ENCODE measurements at regions not wholly inside any gene's neighbourhood (a gene's known extent, or its start where the extent isn't known, plus 50 kb on each side); places are given as distances from the start of the nearest gene placed in this dataset.

DNA sequence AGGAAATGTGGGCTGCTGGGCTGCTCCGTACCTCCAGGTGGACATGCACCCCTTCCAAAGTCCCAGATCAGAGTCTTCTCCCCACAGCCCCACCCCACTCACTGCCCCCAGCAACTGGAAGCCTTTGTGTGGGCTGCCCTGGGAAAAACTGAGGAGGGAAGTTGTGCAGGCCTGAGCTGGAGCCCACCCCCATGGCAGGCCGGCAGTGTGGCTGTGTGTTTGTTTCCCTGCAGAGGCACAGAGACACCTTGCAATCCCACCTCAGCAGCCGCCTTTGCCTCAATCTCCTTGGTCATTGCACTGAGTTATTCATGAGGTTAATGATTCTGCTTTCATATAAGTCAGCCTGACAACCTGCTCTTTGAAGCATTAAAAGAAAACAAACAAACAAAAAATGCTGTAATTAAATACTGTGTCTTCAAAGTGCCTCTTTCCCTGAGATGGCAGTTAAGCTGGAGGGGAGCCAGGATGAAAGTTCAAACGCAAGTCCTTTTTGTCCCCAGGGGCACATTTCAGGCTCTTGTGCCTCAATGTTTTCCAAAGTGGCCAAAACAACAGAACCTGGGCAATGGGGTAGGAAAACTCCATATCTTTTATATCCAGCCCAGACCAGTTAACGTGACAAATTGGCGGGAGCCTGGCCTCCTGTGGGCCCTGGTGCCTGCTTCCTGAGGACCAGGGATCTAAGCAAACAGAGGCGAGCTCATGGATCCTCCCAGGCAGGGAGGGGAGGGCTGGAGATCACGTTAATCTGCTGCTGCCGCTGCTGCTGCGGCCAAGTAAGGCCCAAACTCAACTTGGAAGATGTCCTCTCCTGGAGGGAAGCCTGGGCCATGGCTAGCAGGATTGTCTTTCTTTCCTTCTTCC is 51.9 kb upstream of the TSPAN11 start:
- DNase-seq (ENCODE audit: low read depth), result no peak
- TF ChIP-seq, protein P1, sequence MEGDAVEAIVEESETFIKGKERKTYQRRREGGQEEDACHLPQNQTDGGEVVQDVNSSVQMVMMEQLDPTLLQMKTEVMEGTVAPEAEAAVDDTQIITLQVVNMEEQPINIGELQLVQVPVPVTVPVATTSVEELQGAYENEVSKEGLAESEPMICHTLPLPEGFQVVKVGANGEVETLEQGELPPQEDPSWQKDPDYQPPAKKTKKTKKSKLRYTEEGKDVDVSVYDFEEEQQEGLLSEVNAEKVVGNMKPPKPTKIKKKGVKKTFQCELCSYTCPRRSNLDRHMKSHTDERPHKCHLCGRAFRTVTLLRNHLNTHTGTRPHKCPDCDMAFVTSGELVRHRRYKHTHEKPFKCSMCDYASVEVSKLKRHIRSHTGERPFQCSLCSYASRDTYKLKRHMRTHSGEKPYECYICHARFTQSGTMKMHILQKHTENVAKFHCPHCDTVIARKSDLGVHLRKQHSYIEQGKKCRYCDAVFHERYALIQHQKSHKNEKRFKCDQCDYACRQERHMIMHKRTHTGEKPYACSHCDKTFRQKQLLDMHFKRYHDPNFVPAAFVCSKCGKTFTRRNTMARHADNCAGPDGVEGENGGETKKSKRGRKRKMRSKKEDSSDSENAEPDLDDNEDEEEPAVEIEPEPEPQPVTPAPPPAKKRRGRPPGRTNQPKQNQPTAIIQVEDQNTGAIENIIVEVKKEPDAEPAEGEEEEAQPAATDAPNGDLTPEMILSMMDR (conservative IDR thresholded peaks at IDR 0.05; ENCODE audit: low read depth, low read length), result no peak
- H3K4me3 ChIP-seq (ENCODE audit: low read depth, low read length), result no peak overlapping the region

DNA sequence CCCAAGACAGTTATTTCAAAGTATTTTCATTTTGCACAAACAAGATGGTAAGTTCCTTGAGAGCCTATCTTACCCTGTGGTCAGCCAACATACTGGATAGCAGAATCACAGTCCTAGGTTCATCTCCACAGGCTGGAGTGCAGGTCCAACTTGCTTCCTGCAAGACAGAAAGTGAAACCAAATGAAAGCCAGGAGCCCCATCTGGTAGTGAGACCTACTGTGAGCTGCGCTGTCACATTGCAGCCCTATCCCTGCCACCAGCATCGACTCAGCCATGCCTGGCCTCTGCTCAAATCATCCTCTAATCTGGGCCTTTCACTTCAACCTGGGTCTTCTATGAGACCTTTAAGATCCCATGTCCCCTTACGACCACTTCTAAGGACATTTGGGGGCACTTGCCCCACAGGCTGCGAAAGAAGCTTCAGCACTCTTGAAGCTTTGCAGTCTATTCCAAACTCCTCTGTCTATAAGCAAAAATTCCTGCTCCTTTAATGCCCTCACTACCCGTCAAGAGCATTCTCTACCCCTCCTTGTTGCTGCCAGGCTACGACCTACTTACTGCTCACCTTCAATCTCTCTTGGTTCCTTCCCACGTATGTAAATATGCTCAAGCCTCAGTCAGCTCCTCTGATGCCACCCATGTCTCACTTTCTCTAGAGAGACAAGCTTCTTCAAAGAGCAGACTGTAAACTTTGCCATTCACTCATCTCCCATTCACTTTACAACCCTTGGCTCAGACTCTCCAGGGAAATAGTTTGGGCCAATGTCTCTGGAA is 55.9 kb upstream of the TSPAN11 start:
- peak; percentile 5 for DNase-seq (ENCODE audit: low read depth)
- TF ChIP-seq, protein P1 (conservative IDR thresholded peaks at IDR 0.05; ENCODE audit: low read depth, low read length), result no peak
- no peak overlapping the region for H3K4me3 ChIP-seq (ENCODE audit: low read depth, low read length)

DNA sequence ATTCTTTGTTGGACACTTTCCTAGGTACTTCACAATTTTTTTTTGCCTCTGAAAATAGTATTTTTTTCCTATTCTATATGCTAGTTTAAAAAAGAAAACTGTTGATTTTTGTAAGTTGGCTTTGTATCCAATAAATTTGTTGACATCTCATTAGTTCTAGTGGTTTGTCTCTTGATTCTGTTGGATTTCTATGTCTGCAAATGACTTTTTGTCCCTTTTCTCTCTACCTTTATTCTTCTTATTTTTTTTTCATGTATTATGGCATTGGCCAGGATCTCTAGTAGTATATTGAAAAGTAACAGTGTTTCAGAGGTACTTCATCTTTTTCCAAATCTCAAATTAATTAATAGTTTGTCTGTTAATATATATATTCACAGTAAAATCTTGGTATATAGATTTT is 59.1 kb upstream of the TSPAN11 start:
- DNase-seq (ENCODE audit: low read depth), result no peak
- TF ChIP-seq, protein P1 (conservative IDR thresholded peaks at IDR 0.05; ENCODE audit: low read depth, low read length), result no peak
- no peak overlapping the region for H3K4me3 ChIP-seq (ENCODE audit: low read depth, low read length)

DNA sequence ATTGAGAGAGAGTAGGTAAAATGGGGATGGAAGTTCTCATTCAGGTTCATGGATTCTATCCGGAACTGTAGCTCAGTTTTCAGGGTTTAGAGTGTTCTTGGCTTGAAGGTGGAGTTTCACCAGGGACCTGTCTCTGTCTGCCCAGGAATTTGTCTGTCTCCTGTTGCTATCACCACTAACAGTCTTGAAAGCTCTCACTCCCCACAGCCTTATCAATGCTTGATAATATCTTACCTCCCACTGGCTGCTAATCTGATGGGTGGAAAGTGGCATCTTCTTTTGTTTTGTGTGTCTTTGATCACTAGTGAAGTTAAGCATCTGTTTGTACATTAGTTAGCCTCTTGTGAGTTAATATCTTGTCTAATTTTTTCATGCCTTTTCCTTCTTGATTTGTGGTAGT is 60.3 kb upstream of the TSPAN11 start:
- TF ChIP-seq, protein P1 (conservative IDR thresholded peaks at IDR 0.05; ENCODE audit: low read depth, low read length), result no peak
- no peak overlapping the region for H3K4me3 ChIP-seq (ENCODE audit: low read depth, low read length)
- DNase-seq (ENCODE audit: low read depth), result no peak

DNA sequence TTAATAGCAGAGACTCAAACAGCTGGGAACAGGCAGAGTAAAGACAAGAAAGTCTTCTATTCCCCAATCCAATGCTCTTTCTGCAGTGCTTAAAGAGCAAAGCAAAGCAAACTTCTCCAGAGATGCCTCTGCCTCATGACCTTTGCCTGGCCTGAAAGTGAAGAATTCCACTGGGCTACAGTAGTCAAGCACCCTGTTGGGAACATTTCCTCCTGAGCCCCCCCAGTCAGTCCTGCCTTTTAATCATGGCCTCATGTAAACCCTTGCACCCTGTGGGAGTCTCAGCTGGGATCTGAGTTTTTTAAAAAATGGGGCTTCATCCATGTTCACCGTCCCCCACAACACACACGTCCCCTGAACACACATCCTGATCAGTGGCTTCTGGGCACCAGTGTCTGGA is 62.7 kb upstream of the TSPAN11 start:
- H3K4me3 ChIP-seq (ENCODE audit: low read depth, low read length), result no peak overlapping the region
- TF ChIP-seq, protein P1 (conservative IDR thresholded peaks at IDR 0.05; ENCODE audit: low read depth, low read length), result no peak
- peak; percentile 22 for DNase-seq (ENCODE audit: low read depth)

DNA sequence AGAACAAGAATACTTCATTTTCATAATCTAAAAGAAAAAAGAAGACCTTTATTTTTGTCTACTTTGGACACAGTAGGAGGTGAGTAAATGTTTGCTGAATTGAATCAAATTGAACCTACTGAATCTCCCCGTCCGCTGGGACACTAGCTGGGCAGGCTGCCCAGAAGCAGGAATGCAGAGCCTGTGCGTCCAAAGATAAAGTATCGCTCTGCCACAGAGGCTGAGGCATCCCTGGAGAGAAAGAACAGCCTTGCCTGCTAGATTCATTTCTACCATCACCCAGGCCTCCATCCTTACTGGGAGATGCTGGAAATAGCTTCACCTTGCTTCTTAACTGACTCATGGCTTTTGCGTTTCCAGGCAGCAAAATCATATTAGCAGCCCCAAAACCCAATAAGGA is 64.1 kb upstream of the TSPAN11 start:
- H3K4me3 ChIP-seq (ENCODE audit: low read depth, low read length), result no peak overlapping the region

More for the DNA sequence above, 64.1 kb upstream of the TSPAN11 start:
- DNase-seq (ENCODE audit: low read depth), result peak; percentile 85
- TF ChIP-seq, protein P1 (conservative IDR thresholded peaks at IDR 0.05; ENCODE audit: low read depth, low read length), result no peak

All from choroid plexus epithelial cell (primary cell).